Ishikawa (cell line): ENCODE measurements at regions not wholly inside any gene's neighbourhood (a gene's known extent, or its start where the extent isn't known, plus 50 kb on each side); places are given as distances from the start of the nearest gene placed in this dataset.

ENCODE experiments used
- CEBPB ChIP-seq: IDR thresholded peaks from 2 replicates; pipeline ENCODE4 v1.6.1; 2012
- CREB1 ChIP-seq: IDR thresholded peaks from 2 replicates; pipeline ENCODE4 v1.6.1; 2012; ENCODE audit warnings: low read depth
- EGR1 ChIP-seq: IDR thresholded peaks from 2 replicates; pipeline ENCODE4 v1.6.1; 2012
- EP300 ChIP-seq: IDR thresholded peaks from 2 replicates; pipeline ENCODE4 v1.6.1; 2012; ENCODE audit warnings: borderline replicate concordance
- FOXM1 ChIP-seq: IDR thresholded peaks from 2 replicates; pipeline ENCODE4 v1.6.1; 2012; ENCODE audit warnings: low read depth, borderline replicate concordance
- MAX ChIP-seq: IDR thresholded peaks from 2 replicates; pipeline ENCODE4 v1.6.1; 2012
- NFIC ChIP-seq: IDR thresholded peaks from 2 replicates; pipeline ENCODE4 v1.6.1; 2012
- RAD21 ChIP-seq: IDR thresholded peaks from 2 replicates; pipeline ENCODE4 v1.6.1; 2012; ENCODE audit warnings: low read depth
- REST ChIP-seq: IDR thresholded peaks from 2 replicates; pipeline ENCODE4 v1.6.1; 2012; ENCODE audit warnings: low read depth, mild to moderate bottlenecking
- TAF1 ChIP-seq: IDR thresholded peaks from 2 replicates; pipeline ENCODE4 v1.6.1; 2012; ENCODE audit warnings: low read depth, mild to moderate bottlenecking
- TCF12 ChIP-seq: IDR thresholded peaks from 2 replicates; pipeline ENCODE4 v1.6.1; 2012; ENCODE audit warnings: low read depth
- TEAD4 ChIP-seq: IDR thresholded peaks from 2 replicates; pipeline ENCODE4 v1.6.1; 2012
- YY1 ChIP-seq: IDR thresholded peaks from 2 replicates; pipeline ENCODE4 v1.6.1; 2012; ENCODE audit warnings: low read depth
- ZBTB7A ChIP-seq: IDR thresholded peaks from 2 replicates; pipeline ENCODE4 v1.6.1; 2012; ENCODE audit warnings: low read depth
- TF ChIP-seq, protein P1 (sequence below): IDR thresholded peaks from 2 replicates; pipeline ENCODE4 v1.6.1; 2012

DNA sequence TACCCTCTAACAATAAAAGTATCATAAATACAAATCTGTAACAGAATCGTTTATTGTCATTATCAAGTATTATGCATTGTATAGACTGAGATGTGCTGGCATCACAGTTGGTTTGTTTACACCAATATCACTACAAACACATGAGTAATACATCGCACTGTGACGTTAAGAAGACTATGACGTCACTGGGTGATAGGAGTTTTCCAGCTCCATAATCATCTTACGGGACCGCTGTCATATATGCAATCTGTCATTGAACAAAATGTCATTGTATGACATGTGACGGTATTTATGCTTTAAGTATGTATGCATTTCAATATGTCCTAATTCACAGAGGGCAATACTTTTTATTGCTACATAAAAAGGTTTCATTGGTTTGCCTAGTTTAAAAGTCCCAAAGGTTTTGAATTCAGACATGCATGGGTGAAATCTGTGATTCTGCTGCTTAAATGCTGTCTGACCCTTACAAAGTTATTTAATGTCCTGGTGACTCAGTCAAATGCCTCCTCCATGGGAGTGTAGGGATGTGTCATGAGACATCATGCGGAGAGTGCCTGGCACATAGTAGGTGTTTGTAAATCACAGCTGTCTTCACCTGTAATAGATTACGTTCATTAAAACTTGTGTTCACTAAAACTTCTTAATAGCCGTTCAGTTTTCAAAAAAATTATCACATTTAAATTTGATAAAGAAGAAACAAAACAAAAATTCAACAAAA is 160.7 kb upstream of the PDE10A start:
- TF ChIP-seq REST (no peak), RAD21 (no peak), TEAD4 (no peak), MAX (no peak), YY1 (no peak), CEBPB (no peak), TCF12 (no peak), FOXM1 (no peak), EP300 (no peak), NFIC (no peak), CREB1 (no peak), TAF1 (no peak), ZBTB7A (no peak), EGR1 (no peak)

DNA sequence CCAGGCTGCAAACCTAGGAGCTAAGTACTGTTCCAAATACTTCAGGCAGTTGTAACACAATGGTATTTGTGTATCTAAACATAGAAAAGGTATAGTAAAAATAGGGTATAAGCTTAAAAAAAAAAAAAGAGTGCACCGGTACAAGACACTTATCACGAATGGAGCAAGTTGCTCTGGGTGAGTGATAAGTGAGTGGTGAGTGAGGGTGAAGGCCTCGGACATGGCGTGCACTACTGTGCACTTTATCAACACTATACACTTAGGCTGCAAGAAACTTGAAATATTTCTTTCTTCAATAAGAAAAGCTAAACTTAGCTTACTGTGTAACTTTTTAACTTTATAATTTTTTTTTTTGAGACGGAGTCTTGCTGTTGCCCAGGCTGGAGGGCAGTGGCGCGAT is 159.5 kb upstream of the PDE10A start:
- no peak for TF ChIP-seq RAD21
- no peak for TF ChIP-seq MAX
- no peak for TF ChIP-seq EGR1
- no peak for TF ChIP-seq EP300
- no peak for TF ChIP-seq REST

DNA sequence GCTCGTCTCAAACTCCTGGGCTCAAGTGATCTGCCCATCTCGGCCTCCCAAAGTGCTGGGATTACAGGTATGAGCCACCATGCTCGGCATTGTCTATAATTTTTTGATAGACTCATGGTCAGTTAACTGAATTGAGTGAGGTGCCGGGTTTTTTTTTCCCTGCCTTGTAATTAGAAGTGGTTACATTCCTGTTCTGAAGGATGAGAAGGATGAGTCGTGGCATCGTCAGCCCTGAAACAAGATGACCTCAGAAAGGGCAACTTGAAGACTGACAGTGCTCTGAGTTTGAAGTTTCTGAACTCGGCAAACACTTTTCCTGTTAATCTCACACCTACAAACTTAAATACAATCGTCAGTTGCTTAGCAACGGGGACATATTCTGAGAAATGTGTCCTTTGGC is 158.7 kb upstream of the PDE10A start:
- TF ChIP-seq TCF12 (no peak), YY1 (no peak), MAX (no peak), ZBTB7A (no peak), CEBPB (no peak), REST (no peak), TEAD4 (no peak), RAD21 (no peak), NFIC (no peak), EGR1 (no peak), EP300 (no peak), TAF1 (no peak), FOXM1 (no peak)
- TF ChIP-seq, protein P1, sequence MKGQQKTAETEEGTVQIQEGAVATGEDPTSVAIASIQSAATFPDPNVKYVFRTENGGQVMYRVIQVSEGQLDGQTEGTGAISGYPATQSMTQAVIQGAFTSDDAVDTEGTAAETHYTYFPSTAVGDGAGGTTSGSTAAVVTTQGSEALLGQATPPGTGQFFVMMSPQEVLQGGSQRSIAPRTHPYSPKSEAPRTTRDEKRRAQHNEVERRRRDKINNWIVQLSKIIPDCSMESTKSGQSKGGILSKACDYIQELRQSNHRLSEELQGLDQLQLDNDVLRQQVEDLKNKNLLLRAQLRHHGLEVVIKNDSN = no peak

GRCh38 chr6:165820934-165821333 is 157.9 kb upstream of the PDE10A start:
- no peak for TF ChIP-seq TEAD4
- TF ChIP-seq MAX = no peak
- TF ChIP-seq NFIC = no peak
- TF ChIP-seq YY1 = no peak
- no peak for TF ChIP-seq EGR1

DNA sequence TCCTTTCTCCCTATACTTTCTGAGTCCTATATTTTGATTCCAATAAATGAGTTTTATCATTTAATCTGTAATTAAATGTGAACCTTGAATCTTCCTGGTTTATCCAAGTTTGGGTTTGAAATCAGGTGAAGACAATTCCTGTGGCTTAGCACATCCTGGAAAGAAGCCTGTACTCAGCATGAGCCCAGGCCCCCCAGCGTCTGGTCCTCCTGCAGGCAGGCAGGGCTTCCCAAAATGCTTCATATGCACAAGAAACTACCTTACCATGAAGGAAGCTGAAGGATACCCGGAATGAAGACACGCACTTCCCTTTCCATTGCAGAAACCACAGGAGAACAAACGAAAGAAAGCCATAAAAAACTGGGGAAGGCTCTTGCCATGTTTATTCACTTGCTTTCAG is 157.4 kb upstream of the PDE10A start:
- no peak for TF ChIP-seq CEBPB
- TF ChIP-seq TAF1 = no peak
- TF ChIP-seq REST = no peak
- TF ChIP-seq, protein P1 = no peak
- no peak for TF ChIP-seq EGR1
- no peak for TF ChIP-seq TCF12
- TF ChIP-seq ZBTB7A = no peak
- no peak for TF ChIP-seq EP300
- TF ChIP-seq FOXM1 = no peak
- TF ChIP-seq NFIC = no peak
- no peak for TF ChIP-seq MAX
- no peak for TF ChIP-seq YY1
- no peak for TF ChIP-seq TEAD4
- no peak for TF ChIP-seq CREB1
- TF ChIP-seq RAD21 = no peak
